Suppressor macrophage treated with lipopolysaccharide for 4 hours (primary cell): ENCODE measurements at regions not wholly inside any gene's neighbourhood (a gene's known extent, or its start where the extent isn't known, plus 50 kb on each side); places are given as distances from the start of the nearest gene placed in this dataset.
"Not testable (repeated sequence)": the region's sequence is repeated elsewhere in the genome, so short reads cannot be mapped to it uniquely, and the experiment has no call there.

Experiments
- DNase-seq: peaks from one replicate; pipeline ENCODE4 v3.0.0-alpha.2; 2020

- no peak for DNase-seq
Measured at GRCh38 chr19:27891411-27891810, 1321.5 kb downstream of the UQCRFS1 start.

DNA sequence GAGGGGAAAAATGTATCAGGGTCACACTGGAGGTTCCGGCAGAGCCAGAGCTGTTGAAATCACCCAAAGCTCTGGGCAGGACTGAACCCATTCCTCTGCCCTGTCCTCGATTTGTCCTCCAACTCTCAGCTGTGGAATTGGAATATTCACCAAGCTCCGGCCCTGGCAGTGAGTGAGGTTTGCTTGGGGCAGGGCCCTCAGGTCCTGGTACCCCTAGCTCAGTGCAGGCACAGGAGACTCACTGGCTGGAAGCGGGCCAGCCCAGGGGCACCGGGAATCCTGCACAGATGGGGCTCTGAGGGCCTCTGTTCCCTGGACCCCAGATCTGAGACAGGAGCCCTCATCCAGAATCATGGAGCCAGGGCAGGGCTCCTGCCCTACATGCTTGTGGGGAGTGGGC, 1322.3 kb downstream of the UQCRFS1 start:
- DNase-seq: no peak

GRCh38 chr19:27890206-27890605, 1322.7 kb downstream of the UQCRFS1 start:
- DNase-seq: no peak

GRCh38 chr19:27889156-27889555, 1323.8 kb downstream of the UQCRFS1 start:
- DNase-seq: no peak

DNA sequence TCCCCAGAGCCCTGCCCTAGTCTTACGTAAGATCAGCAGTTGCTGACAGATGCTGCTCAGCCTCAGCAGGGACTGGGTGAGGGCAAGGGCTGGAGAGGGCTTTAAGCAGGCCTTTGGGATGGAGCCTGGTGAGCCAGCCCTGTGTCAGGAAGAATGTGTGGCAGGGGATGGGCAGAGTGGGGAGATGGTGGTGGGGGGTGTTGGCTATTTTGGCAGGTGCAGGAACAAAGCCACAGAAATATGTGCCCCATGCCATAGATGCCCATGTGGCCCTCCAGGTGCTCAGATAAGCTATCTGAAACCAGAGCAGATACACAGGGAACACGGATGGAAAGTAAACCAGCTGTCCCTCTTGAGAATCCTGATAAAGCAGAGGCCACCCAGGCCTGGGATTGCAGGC, 1325.0 kb downstream of the UQCRFS1 start:
- DNase-seq: no peak

GRCh38 chr19:27885359-27885758, 1327.6 kb downstream of the UQCRFS1 start:
- DNase-seq: no peak

- DNase-seq: no peak
Measured at GRCh38 chr19:27884376-27884775, 1328.6 kb downstream of the UQCRFS1 start.

DNA sequence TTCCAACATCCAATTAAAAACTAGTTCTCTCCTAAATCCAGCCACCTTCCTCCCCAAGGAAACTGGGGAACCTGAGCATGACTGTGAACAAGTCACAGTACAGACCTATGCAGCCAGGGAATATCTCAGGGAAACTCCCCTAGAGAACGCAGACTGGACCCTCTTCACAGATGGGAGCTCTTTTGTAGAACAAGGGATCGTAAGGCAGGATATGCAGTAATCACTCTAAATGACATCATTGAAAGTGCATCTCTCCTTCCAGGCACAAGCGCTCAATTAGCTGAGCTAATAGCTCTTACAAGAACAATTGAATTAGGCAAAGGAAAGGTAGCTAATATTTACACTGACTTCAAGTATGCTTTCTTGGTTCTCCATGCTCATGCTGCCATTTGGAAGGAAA, 1331.7 kb downstream of the UQCRFS1 start:
- no peak for DNase-seq

DNA sequence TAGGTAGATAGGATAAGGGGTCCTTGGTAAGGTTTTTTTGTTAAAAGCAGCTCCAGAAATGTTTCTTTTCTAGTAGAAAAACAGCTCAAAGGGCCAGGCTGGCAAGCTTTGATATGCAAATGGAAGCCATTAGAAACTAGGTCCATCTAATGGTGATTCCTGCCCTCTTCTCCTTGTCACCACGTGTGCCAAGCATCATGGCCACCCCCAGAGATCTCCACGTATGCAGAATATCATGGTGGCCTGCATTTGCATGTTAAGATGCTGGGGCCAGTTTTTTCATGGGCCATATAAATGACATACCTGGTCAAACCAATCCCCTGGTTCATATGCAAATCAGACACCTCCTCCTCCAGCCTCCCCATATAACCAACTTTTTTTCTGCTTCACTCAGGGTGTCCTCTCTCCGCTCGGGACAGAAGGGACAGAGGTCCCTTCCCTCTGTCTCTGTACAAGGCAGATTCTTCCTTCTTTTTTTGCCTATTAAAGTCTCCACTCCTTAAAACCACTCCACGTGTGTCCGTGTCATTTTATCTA, 1335.9 kb downstream of the UQCRFS1 start:
- no peak for DNase-seq

GRCh38 chr19:27876489-27876888, 1336.5 kb downstream of the UQCRFS1 start:
- no peak for DNase-seq

DNA sequence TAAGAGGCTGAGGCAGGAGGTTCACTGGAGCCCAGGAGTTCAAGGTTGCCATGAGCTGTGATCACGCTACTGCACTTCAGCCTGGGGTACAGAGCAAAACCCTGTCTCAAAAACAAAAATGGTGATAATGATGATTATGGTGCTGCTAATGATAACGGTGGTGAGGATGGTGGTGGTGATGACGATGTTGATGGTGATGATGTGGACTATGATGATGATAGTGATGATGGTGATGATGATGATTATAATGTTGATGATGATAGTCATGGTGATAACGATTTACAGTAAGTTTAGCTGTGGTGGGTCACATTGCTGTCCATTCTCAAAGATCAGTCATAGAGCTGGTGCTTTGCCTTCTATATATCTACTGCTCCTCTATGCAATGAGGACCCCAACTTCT, 1340.6 kb downstream of the UQCRFS1 start:
- no peak for DNase-seq

- DNase-seq: no peak
Measured at GRCh38 chr19:27870293-27870692, 1342.7 kb downstream of the UQCRFS1 start.

DNA sequence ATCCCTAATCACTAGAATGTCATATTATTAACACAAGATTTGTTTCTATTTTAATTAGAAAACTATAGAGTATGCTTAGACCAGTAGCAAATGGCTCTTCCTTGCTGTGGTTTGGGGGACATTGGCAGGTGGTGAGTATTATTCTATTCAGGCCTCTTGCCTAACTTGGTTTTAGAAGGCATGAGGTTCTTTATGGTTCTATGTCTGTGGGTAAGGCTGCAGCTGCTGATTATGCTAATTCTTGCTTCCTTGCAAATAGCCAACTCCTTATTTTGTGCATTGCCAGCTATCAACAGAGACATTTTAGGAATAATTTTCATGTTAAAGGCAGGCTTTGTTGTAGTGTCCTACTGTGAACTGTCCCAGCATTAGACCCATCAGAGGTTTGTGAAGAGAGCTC, 1344.9 kb downstream of the UQCRFS1 start:
- DNase-seq: no peak

DNA sequence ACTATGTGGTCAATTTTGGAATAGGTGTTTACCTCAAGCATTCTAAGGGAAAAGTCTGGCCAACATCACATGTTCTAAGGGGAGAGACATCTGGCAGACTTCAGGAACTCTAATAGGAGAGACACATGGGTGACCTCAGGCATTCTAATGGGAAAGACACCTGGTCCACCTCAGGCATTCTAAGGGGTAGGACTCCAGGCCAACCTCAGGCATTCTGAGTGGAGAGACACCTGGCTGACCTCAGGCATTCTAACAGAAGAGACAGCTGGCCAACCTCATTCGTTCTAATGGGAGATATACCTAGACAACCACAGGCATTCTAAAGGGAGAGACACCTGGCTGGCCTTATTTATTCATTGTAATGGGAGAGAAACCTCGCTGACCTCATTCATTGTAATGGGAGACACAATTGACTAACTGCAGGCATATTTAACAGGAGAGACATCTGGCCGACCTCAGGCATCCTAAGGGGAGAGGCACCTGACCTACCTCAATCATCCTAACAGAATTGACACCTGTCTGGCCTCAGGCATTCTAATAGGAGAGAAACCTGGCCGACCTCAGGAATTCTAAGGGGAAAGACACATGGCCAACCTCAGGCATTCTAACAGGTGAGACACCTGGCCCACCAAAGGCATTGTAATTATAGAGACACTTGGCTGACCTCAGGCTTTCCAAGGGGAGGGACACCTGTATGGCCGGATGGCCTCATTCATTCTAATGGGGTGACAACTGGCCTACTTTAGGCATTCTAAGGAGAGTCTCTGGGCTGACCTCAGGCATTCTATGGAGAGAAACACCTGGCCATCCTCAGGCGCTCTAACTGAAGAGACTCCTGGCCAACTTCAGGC, 1346.8 kb downstream of the UQCRFS1 start:
- DNase-seq: no peak

DNA sequence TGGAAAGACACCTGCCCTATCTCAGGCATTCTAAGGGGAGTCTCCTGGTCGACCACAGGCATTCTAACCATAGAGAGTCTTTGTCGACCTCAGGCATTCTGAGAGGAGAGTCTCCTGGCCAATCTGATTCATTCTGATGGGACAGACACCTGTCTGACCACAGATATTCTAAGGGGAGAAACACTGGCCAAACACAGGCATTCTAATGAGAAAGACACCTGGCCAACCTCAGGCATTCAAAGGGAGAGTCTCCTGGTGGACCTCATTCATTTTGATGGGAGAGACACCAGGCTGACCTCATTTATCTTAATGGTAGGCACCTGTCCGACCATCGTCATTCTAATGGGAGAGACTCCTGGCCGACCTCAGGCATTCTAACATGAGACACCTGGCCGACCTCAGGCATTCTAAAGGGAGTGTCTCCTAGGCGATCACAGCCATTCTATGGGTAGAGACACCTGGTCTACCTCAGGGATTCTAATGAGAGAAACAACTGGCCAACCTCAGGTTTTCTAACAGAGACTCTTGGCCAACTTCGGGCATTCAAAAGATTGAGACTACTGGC, 1351.5 kb downstream of the UQCRFS1 start:
- no peak for DNase-seq

DNA sequence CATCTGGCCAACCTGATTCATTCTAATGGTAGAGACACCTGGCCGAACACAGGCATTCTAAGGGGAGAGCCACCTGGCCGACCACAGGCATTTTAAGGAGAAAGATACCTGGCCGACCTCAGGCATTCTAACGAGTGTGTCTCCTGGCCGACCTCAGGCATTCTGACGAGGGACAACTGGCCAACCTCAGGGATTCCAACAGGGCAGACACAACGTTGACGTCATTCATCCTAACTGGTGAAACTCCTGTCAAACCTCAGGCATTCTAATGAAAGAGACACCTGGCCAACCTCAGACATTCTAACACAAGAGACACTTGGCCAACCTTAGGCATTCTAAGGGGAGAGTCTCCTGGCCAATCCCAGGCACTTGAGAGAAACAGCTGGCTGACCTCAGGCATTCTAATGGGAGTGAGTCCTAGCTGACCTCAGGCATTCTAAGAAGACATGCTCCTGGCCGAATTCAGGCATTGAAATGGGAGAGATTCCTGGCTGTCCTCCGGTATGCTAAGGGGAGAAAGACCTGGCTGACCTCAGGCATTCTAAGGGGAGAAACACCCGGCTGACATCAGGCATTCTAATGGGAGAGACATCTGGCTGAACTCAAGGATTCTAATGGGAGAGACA, 1352.5 kb downstream of the UQCRFS1 start:
- no peak for DNase-seq

GRCh38 chr19:27859689-27860088, 1353.3 kb downstream of the UQCRFS1 start:
- no peak for DNase-seq

DNA sequence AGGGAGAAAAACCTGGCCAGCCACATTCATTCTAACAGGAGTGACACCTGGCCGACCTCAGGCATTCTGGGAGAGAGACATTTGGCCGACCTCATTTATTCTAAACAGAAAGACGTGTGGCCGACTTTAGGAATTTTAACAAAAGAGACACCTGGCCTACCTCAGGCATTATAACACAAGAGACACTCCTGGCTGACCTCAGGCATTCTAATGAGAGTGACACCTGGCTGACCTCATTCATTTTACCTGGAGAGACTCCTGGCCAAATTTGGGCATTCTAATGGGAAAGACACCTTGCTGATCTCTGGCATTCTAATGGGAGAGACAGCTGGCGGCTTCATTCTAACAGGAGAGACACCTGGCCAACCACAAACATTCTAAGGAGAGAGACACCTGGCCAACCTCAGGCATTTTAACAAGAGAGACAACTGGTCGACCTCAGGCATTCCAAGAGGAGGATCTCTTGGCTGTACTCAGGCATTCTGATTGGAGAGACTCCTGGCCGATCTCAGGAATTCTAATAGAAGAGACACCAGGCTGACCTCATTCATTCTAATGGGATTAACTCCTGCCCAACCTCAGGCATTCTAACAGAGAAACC, 1353.9 kb downstream of the UQCRFS1 start:
- no peak for DNase-seq

- not testable (repeated sequence) for DNase-seq
Measured at GRCh38 chr19:27852931-27853330, 1360.0 kb downstream of the UQCRFS1 start.

- DNase-seq: no peak
Measured at GRCh38 chr19:27851543-27852060, 1361.3 kb downstream of the UQCRFS1 start.

GRCh38 chr19:27851002-27851481, 1361.9 kb downstream of the UQCRFS1 start:
- no peak for DNase-seq

- no peak for DNase-seq
Measured at GRCh38 chr19:27846944-27847343, 1366.0 kb downstream of the UQCRFS1 start.

DNA sequence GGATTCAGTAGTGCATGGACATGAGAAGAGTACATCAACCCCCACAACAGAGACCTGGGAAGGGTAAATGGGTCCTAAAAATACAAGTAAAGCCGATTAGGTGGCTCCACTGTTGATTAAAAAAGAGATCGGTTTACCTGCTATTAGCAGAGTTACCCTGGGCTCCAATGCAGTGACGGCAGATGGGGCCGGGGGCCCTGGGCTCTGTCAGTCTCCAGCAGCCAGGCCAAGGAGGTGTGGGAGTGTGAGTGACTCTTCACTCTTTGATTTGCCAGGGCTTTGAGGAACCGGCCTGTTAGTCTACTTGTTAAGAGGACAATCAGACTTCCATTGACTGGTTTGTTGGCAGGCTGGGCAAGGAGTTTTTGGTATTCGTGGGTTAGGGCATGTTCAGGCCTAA, 1368.7 kb downstream of the UQCRFS1 start:
- DNase-seq: no peak
